ENCODE measurements at regions not wholly inside any gene's neighbourhood (a gene's known extent, or its start where the extent isn't known, plus 50 kb on each side); places are given as distances from the start of the nearest gene placed in this dataset.

DNA sequence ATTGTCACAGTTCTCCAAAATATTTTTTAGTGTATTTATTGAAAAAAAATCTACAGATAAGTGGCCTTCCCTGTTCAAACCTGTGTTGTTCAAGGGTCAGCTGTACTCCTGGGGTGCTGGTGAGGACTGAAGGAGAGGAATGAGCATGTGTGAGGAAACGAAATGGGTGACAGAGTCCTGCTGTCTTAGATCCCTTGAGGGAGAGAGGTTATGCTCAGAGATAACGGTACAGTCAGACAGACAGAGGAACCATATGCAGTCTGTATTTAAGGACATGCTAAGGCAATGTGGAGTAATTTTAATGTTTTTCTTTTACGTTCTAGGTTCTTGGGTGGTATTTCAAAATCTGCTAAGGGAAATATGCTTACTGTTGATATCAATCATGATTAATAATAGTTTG lies 352.9 kb upstream of the RGS6 start:
- H3K27ac ChIP-seq (ENCODE audit: insufficient read depth, low read length) = no peak overlapping the region
- 57% methylated on average over 1 of the region's 3 CpGs; no CpG with 5 or more reads in 1 of the 2 experiments for WGBS, 2 experiments (ENCODE audit: extremely low coverage in 2 of 2, insufficient read length in 1 of 2)
- intact Hi-C loops (cut with micrococcal nuclease) = no loop called here

More for the DNA sequence above, 352.9 kb upstream of the RGS6 start:
- ChIA-PET POLR2A (ENCODE audit: unreplicated experiment) (no interaction called here), CTCF (no interaction called here)
- H3K14ac ChIP-seq (replicated peaks; ENCODE audit: low read depth, low read length) = peak overlapping the region; percentile 94; the same call in 1 of the 2 replicates
- no peak overlapping the region for H3K4me3 ChIP-seq (ENCODE audit: insufficient read depth, low read depth, low read length)
- peak overlapping the region; percentile 51; the same call in 1 of the 2 replicates for H4K91ac ChIP-seq (ENCODE audit: insufficient read depth, low read depth, low read length)
- no peak overlapping the region for H3K9ac ChIP-seq (ENCODE audit: low read depth, low read length)
- peak overlapping the region; percentile 57; the same call in 1 of the 2 replicates for H3K18ac ChIP-seq (ENCODE audit: low read depth, low read length)
- no peaks in the 10 kb centered on the region for H3K27me3 ChIP-seq (ENCODE audit: control insufficient read depth, insufficient read depth, low read length)
- no peak for DNase-seq
- peak overlapping the region; percentile 90; the same call in 1 of the 2 replicates for H2AK5ac ChIP-seq (ENCODE audit: low read depth, low read length)
- TF ChIP-seq, protein P1, sequence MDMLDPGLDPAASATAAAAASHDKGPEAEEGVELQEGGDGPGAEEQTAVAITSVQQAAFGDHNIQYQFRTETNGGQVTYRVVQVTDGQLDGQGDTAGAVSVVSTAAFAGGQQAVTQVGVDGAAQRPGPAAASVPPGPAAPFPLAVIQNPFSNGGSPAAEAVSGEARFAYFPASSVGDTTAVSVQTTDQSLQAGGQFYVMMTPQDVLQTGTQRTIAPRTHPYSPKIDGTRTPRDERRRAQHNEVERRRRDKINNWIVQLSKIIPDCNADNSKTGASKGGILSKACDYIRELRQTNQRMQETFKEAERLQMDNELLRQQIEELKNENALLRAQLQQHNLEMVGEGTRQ (IDR thresholded peaks at IDR 0.05; ENCODE audit: low read depth, low read length) = no peak
- no peak for TF ChIP-seq RFX5 (IDR thresholded peaks at IDR 0.05; ENCODE audit: low read depth, low read length)
- no peak for TF ChIP-seq MAFK (IDR thresholded peaks at IDR 0.05; ENCODE audit: low read depth, low read length)
- TF ChIP-seq FOS (IDR thresholded peaks at IDR 0.05; ENCODE audit: low read depth, low read length) = no peak
- TF ChIP-seq RAD21 (IDR thresholded peaks at IDR 0.05; ENCODE audit: low read length) = no peak
- TF ChIP-seq NFE2L2 (IDR thresholded peaks at IDR 0.05; ENCODE audit: low read depth, low read length) = no peak
- no peak for TF ChIP-seq RCOR1 (IDR thresholded peaks at IDR 0.05; ENCODE audit: insufficient replicate concordance, low read length)
- no peak for TF ChIP-seq SMC3 (IDR thresholded peaks at IDR 0.05; ENCODE audit: low read depth, low read length)
- TF ChIP-seq CEBPB (IDR thresholded peaks at IDR 0.05; ENCODE audit: low read depth, low read length) = no peak
- TF ChIP-seq BHLHE40 (IDR thresholded peaks at IDR 0.05; ENCODE audit: low read depth, low read length) = no peak
- TF ChIP-seq, protein P2, sequence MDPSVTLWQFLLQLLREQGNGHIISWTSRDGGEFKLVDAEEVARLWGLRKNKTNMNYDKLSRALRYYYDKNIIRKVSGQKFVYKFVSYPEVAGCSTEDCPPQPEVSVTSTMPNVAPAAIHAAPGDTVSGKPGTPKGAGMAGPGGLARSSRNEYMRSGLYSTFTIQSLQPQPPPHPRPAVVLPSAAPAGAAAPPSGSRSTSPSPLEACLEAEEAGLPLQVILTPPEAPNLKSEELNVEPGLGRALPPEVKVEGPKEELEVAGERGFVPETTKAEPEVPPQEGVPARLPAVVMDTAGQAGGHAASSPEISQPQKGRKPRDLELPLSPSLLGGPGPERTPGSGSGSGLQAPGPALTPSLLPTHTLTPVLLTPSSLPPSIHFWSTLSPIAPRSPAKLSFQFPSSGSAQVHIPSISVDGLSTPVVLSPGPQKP (IDR thresholded peaks at IDR 0.05; ENCODE audit: borderline replicate concordance, low read depth, low read length) = no peak
- no peak for ATAC-seq (ENCODE audit: low read depth)
- peak overlapping the region; percentile 61; the same call in 1 of the 2 replicates for H2BK20ac ChIP-seq (ENCODE audit: low read depth, low read length)
- H4K5ac ChIP-seq (ENCODE audit: low read depth, low read length) = no peak overlapping the region; the same call in 1 of the 2 replicates
- no peak overlapping the region for H3K4me2 ChIP-seq (ENCODE audit: low read depth, low read length)
- BruUV-seq (replicated peaks) = no TSS peak
- H3K79me1 ChIP-seq (ENCODE audit: low read depth in 1 of 2, low read length in 2 of 2) = peaks cover 26 to 49% of the 10 kb centered on the region in 2 experiments
- peak overlapping the region; percentile 60 for H2BK5ac ChIP-seq (ENCODE audit: low read depth, low read length, poor library complexity, severe bottlenecking)
- H3K56ac ChIP-seq (ENCODE audit: extremely low read depth, insufficient read depth, low read length) = no peak overlapping the region
- dilution Hi-C loops (cut with HindIII; ENCODE audit: low sequenced_read_pairs, unreplicated experiment) = no loop called here
- H2BK15ac ChIP-seq (ENCODE audit: low read depth, low read length) = 0 out of 3 replicates have a peak overlapping the region, but pooled peaks have one; percentile 50
- in situ Hi-C loops (cut with MboI; ENCODE audit: low sequenced_read_pairs) = no loop called here
- H3K23ac ChIP-seq (ENCODE audit: low read depth, low read length) = peak overlapping the region; percentile 72
- H3K4me1 ChIP-seq (ENCODE audit: control insufficient read depth, insufficient read depth, low read length) = peaks cover 15% of the 10 kb centered on the region
- H3K4ac ChIP-seq (ENCODE audit: low read depth, low read length) = peak overlapping the region; percentile 76
- no peaks in the 10 kb centered on the region for H3K9me3 ChIP-seq (ENCODE audit: control insufficient read depth, insufficient read depth, low read length)
- peak overlapping the region in 1 of 2 experiments; percentile 82; a peak in 2 of 4 replicates for H4K8ac ChIP-seq (ENCODE audit: low read depth in 2 of 2, low read length in 2 of 2)
- peak overlapping the region; percentile 59 for H2AFZ ChIP-seq (replicated peaks; ENCODE audit: low read length, poor library complexity)
- H3K9me1 ChIP-seq (ENCODE audit: insufficient read depth, low read length) = peaks cover 14% of the 10 kb centered on the region
- peak overlapping the region; percentile 68 for H2BK120ac ChIP-seq (ENCODE audit: low read depth, low read length)
- H2AK9ac ChIP-seq (replicated peaks; ENCODE audit: low read depth, low read length, poor library complexity) = no peak overlapping the region
- no peaks in the 10 kb centered on the region for H4K20me1 ChIP-seq (ENCODE audit: insufficient read depth, low read length)
- no peaks in the 10 kb centered on the region for H3K36me3 ChIP-seq (ENCODE audit: control insufficient read depth, insufficient read depth, low read length)
